Esophagus squamous epithelium (tissue), 5 donors: ENCODE measurements at regions not wholly inside any gene's neighbourhood (a gene's known extent, or its start where the extent isn't known, plus 50 kb on each side); places are given as distances from the start of the nearest gene placed in this dataset.
A peak's percentile ranks its signal among the peaks of the same experiment; 100 is the strongest.

Experiments
- DNase-seq: peaks from one replicate; lab custom pipeline; 2025; lab: John Stamatoyannopoulos, UW
- H3K27ac ChIP-seq, 4 donors: fragments of 200-600 bp; sonication (generic); one replicate each; pipeline ENCODE4 v1.5.1; 2016 to 2019; ENCODE audit warnings: mild to moderate bottlenecking in 1 of 4
- H3K27me3 ChIP-seq, 4 donors: fragments of 200-600 bp; sonication (generic); 1 replicate in 3 of 4; 2 replicates in 1 of 4; pipeline versions ENCODE4 v1.5.1 to v1.6.0; 2017 to 2021; ENCODE audit warnings: antibody characterized with exemption in 1 of 4
- H3K36me3 ChIP-seq, 3 donors: fragments of 200-600 bp; sonication (generic); one replicate each; pipeline ENCODE4 v1.5.1; 2016 to 2019
- H3K4me1 ChIP-seq, 3 donors: fragments of 200-600 bp; sonication (generic); one replicate each; pipeline ENCODE4 v1.5.1; 2017 to 2019
- H3K4me3 ChIP-seq, 4 donors: fragments of 200-600 bp; sonication (generic); 1 replicate in 3 of 4; 2 replicates in 1 of 4; pipeline ENCODE4 v1.5.1; 2016 to 2019; ENCODE audit warnings: mild to moderate bottlenecking in 2 of 4, moderate library complexity in 1 of 4
- H3K9me3 ChIP-seq, 3 donors: fragments of 200-600 bp; sonication (generic); one replicate each; pipeline ENCODE4 v1.5.1; 2016 to 2019
- CTCF ChIP-seq, 6 experiments: fragments of 450-650 bp in 4 of 6; fragments of 200-600 bp in 2 of 6; sonication (generic) in 2 of 6; IDR thresholded peaks; one replicate each; pipeline ENCODE4 v1.5.1; 2016 to 2019; ENCODE audit warnings: antibody characterized with exemption in 6 of 6, mild to moderate bottlenecking in 4 of 6, moderate library complexity in 4 of 6
- POLR2A ChIP-seq, 4 donors: fragments of 450-650 bp; IDR thresholded peaks; one replicate each; pipeline ENCODE4 v1.6.1; 2017; ENCODE audit warnings: antibody characterized with exemption in 4 of 4, mild to moderate bottlenecking in 4 of 4, moderate library complexity in 3 of 4
- WGBS, 2 donors: methylation state at CpG; one replicate each; pipeline ENCODE4 v1.1.5; 2018; 5-methylcytosine and 5-hydroxymethylcytosine counted together
- intact Hi-C: fragments of 100-400 bp; cut with DNase I; formaldehyde crosslinking; loops from one replicate; pipeline ENCODE4 v1.15.0; 2022
- donor health status: DM: yes; HTN: yes; CAD: no.

- H3K27me3 ChIP-seq: no peaks in the 10 kb centered on the region
- no peak for DNase-seq
- intact Hi-C loops: no loop called here
- WGBS, 2 donors: 71 to 80% methylated on average over 1 to 3 of the region's 3 CpGs
- H3K9me3 ChIP-seq: no peaks in the 10 kb centered on the region
- H3K4me1 ChIP-seq: no peaks in the 10 kb centered on the region
- H3K36me3 ChIP-seq: no peaks in the 10 kb centered on the region
- no peak overlapping the region for H3K4me3 ChIP-seq
- H3K27ac ChIP-seq: no peak overlapping the region
- TF ChIP-seq POLR2A (IDR thresholded peaks at IDR 0.05): no peak
- TF ChIP-seq CTCF (IDR thresholded peaks at IDR 0.05): no peak
These were observed 211.7 kb upstream of the AGTR2 start for GRCh38 chrX:115958687-115959359.

- TF ChIP-seq POLR2A (IDR thresholded peaks at IDR 0.05): no peak
- TF ChIP-seq CTCF (IDR thresholded peaks at IDR 0.05): no peak
These were observed 210.0 kb upstream of the AGTR2 start for GRCh38 chrX:115960440-115961084.

GRCh38 chrX:115966920-115967319, 203.6 kb upstream of the AGTR2 start:
- TF ChIP-seq POLR2A (IDR thresholded peaks at IDR 0.05) (no peak), CTCF (IDR thresholded peaks at IDR 0.05) (no peak)
- DNase-seq: no peak
- H3K27me3 ChIP-seq: peaks cover 0 to 7% (median 3%) of the 10 kb centered on the region in 4 donors
- WGBS, 2 donors: 77% methylated on average over 11 of the region's 11 CpGs; no CpG with 5 or more reads in 1 of the 2 donors
- H3K4me1 ChIP-seq: no peaks in the 10 kb centered on the region
- H3K9me3 ChIP-seq: no peaks in the 10 kb centered on the region
- H3K36me3 ChIP-seq: no peaks in the 10 kb centered on the region
- intact Hi-C loops: no loop called here
- no peak overlapping the region for H3K27ac ChIP-seq
- no peak overlapping the region for H3K4me3 ChIP-seq

More at GRCh38 chrX:115960440-115961084, 210.0 kb upstream of the AGTR2 start:
- no peak for DNase-seq
- no peaks in the 10 kb centered on the region for H3K36me3 ChIP-seq
- intact Hi-C loops: no loop called here
- no peak overlapping the region for H3K4me3 ChIP-seq
- WGBS, 2 donors: 67 to 83% methylated on average over 1 to 4 of the region's 4 CpGs
- no peak overlapping the region for H3K27ac ChIP-seq
- H3K27me3 ChIP-seq: no peaks in the 10 kb centered on the region
- no peaks in the 10 kb centered on the region for H3K9me3 ChIP-seq
- no peaks in the 10 kb centered on the region for H3K4me1 ChIP-seq

GRCh38 chrX:115968436-115969252, 201.9 kb upstream of the AGTR2 start:
- Histone ChIP-seq H3K27ac (peak overlapping the region; percentile 29 to 71 (median 57)), H3K4me1 (no peaks in the 10 kb centered on the region), H3K27me3 (peaks cover 0 to 7% (median 3%) of the 10 kb centered on the region in 4 donors), H3K4me3 (peak overlapping the region; percentile 45 to 63 (median 58)), H3K9me3 (no peaks in the 10 kb centered on the region), H3K36me3 (no peaks in the 10 kb centered on the region)
- DNase-seq: no peak
- intact Hi-C loops: no loop called here
- TF ChIP-seq CTCF (IDR thresholded peaks at IDR 0.05) (no peak), POLR2A (IDR thresholded peaks at IDR 0.05) (no peak)
- WGBS, 2 donors: 23% methylated on average over 19 of the region's 48 CpGs; no CpG with 5 or more reads in 1 of the 2 donors
